ENCODE measurements at regions not wholly inside any gene's neighbourhood (a gene's known extent, or its start where the extent isn't known, plus 50 kb on each side); places are given as distances from the start of the nearest gene placed in this dataset.

- Histone ChIP-seq H3K9me3 (ENCODE audit: control insufficient read depth, insufficient read depth, low read depth, low read length) (no peaks in the 10 kb centered on the region), H3K36me3 (ENCODE audit: control insufficient read depth in 2 of 2, insufficient read depth in 1 of 2, low read length in 2 of 2) (no peaks in the 10 kb centered on the region), H3K27ac (ENCODE audit: extremely low read depth, low read depth, low read length) (no peak overlapping the region), H3K4me1 (ENCODE audit: control insufficient read depth, insufficient read depth, low read length) (no peaks in the 10 kb centered on the region), H3K4me3 (ENCODE audit: low read depth, low read length) (no peak overlapping the region)
- ChIA-PET POLR2A (no interaction called here), CTCF (interaction anchor here (0.7 kb wide), 1 partner anchor 12 kb away, joined by 3 read pairs; no protein-coding TSS in a partner anchor)
- TF ChIP-seq ZBTB11 (tag by site-specific recombination; conservative IDR thresholded peaks at IDR 0.05; ENCODE audit: low read depth) = no peak
- TF ChIP-seq ZNF701 (tag by site-specific recombination; IDR thresholded peaks at IDR 0.05) = no peak
- no peak for TF ChIP-seq SP3 (tag by site-specific recombination; IDR thresholded peaks at IDR 0.05)
- no peak for TF ChIP-seq ZNF707 (tag by site-specific recombination; IDR thresholded peaks at IDR 0.05)
- TF ChIP-seq ZBTB7A (tag by site-specific recombination; IDR thresholded peaks at IDR 0.05; ENCODE audit: low read depth) = no peak
- TF ChIP-seq TSHZ1 (tag by site-specific recombination; IDR thresholded peaks at IDR 0.05; ENCODE audit: borderline replicate concordance) = no peak
- no peak for TF ChIP-seq ZNF341 (tag by site-specific recombination; IDR thresholded peaks at IDR 0.05; ENCODE audit: low read depth)
- TF ChIP-seq SALL2 (tag by site-specific recombination; IDR thresholded peaks at IDR 0.05; ENCODE audit: borderline replicate concordance) = no peak
- TF ChIP-seq ZNF175 (tag by site-specific recombination; IDR thresholded peaks at IDR 0.05) = no peak
- TF ChIP-seq WT1 (tag by site-specific recombination; IDR thresholded peaks at IDR 0.05) = no peak
- no peak for TF ChIP-seq KLF17 (tag by site-specific recombination; IDR thresholded peaks at IDR 0.05)
- no peak for TF ChIP-seq ZNF157 (tag by site-specific recombination; IDR thresholded peaks at IDR 0.05)
- TF ChIP-seq ZNF311 (tag by site-specific recombination; IDR thresholded peaks at IDR 0.05; ENCODE audit: borderline replicate concordance) = no peak
- no peak for TF ChIP-seq HOXD13 (CRISPR knock-in tag; IDR thresholded peaks at IDR 0.05; ENCODE audit: borderline replicate concordance)
- TF ChIP-seq ZNF660 (tag by site-specific recombination; IDR thresholded peaks at IDR 0.05) = no peak
- no peak for TF ChIP-seq ZNF529 (tag by site-specific recombination; IDR thresholded peaks at IDR 0.05; ENCODE audit: insufficient replicate concordance)
- no peak for TF ChIP-seq SCRT2 (tag by site-specific recombination; IDR thresholded peaks at IDR 0.05)
These were observed 488.7 kb upstream of the TYRP1 start for GRCh38 chr9:12204512-12204911.

GRCh38 chr9:12212860-12213259, 480.3 kb upstream of the TYRP1 start:
- no peaks in the 10 kb centered on the region for H3K36me3 ChIP-seq (ENCODE audit: control insufficient read depth in 2 of 2, insufficient read depth in 1 of 2, low read length in 2 of 2)
- CTCF ChIA-PET = no interaction called here
- no peaks in the 10 kb centered on the region for H3K4me1 ChIP-seq (ENCODE audit: control insufficient read depth, insufficient read depth, low read length)
- POLR2A ChIA-PET = no interaction called here
- no peak for TF ChIP-seq ZNF114 (tag by site-specific recombination; IDR thresholded peaks at IDR 0.05)
- no peak for TF ChIP-seq ZNF19 (tag by site-specific recombination; IDR thresholded peaks at IDR 0.05; ENCODE audit: low read depth)
- TF ChIP-seq ZNF561 (tag by site-specific recombination; IDR thresholded peaks at IDR 0.05; ENCODE audit: borderline replicate concordance) = no peak
- TF ChIP-seq GLIS1 (tag by site-specific recombination; IDR thresholded peaks at IDR 0.05) = no peak
- TF ChIP-seq ZNF324 (tag by site-specific recombination; IDR thresholded peaks at IDR 0.05) = no peak
- no peak for TF ChIP-seq ZNF302 (tag by site-specific recombination; IDR thresholded peaks at IDR 0.05; ENCODE audit: low read depth)
- H3K4me3 ChIP-seq (ENCODE audit: low read depth, low read length) = no peak overlapping the region
- H3K9me3 ChIP-seq (ENCODE audit: control insufficient read depth, insufficient read depth, low read depth, low read length) = no peaks in the 10 kb centered on the region
- H3K27ac ChIP-seq (ENCODE audit: extremely low read depth, low read depth, low read length) = no peak overlapping the region

Measured in HEK293 (cell line).